Left forelimb (tissue), 1 donor: ENCODE measurements at regions not wholly inside any gene's neighbourhood (a gene's known extent, or its start where the extent isn't known, plus 50 kb on each side); places are given as distances from the start of the nearest gene placed in this dataset.

Experiments
- DNase-seq: peaks from one replicate; pipeline ENCODE4 v3.0.0-alpha.2; 2018; ENCODE audit warnings: low spot score

DNA sequence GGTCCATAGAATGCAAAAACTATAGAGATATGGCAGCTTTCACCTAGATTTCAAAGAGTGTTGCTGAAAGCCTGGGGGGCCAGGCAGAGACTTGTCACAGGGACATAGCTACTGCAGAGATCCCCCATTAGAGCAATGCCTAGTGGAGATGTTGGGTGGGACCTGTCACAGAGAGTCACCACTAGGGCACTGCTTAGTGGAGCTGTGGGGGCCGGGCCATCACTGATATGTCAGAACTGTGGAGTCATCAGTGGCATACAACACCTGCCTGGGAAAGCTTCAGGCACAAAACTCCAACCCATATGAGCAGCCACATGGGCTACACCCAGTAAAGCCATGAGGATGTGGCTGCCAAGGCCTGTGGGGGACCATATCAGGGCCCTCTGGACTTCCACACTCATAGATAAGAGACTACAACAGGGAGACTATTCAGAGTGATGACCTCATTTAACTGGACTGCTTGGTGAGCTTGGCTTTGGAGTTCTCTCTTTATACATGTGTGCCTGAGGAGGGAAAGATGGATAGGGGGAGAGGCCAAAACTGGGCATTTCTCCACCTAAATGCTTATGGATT, 176.3 kb downstream of the ZNF621 start:
- no peak for DNase-seq

DNA sequence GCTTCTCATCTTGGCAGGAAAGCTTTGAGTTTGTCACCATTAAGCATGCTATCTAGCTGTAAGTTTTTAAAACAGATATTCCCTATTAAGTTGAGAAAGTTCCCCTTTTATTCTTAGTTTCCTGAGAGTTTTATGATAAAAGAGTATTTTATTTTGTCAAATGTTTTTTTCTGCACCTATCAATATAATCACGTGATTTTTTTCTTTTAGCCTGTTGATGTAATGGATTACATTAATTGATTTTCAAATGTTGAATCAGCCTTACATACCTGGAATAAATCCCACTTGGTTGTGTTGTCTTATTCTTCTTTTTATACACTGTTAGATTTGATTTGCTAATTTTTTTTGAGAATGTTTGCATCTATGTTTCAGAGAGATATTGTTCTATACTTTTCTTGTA, 179.5 kb downstream of the ZNF621 start:
- no peak for DNase-seq

DNA sequence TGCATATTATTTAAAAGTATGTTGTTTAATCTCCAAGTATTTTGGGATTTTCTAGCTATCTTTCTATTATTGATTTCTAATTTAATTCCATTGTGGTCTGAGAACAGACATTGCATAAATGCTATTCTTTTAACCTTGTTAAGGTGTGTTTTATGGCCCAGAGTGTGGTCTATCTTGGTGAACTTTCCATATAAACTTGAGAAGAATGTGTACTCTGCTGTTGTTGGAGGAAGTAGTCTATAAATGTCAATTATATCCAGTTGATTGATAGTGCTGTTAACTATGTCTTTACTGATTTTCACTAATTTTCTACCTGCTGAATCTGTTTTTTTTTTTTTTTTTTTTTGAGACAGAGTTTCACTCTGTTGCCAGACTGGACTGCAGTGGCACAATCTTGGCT, 180.9 kb downstream of the ZNF621 start:
- DNase-seq = no peak

DNA sequence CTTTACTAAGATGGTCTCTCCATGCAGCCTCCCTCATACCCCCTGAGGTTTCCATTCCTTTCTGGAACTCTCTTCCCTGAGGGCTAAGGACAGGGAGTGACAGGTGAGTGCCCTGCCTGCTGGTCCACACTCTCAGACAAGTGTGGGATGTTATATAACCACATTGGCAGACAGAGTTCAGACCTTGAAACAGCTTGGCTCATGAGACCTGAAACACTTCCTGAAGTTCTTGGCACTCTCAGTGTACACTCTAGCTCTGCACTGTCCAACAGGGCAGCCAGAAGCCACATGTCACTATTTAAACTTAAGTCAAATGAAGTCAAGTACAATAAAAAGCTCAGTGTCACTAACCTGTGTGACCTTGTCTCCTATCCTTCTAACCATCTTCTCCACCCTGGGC, 188.5 kb downstream of the ZNF621 start:
- DNase-seq = no peak

DNA sequence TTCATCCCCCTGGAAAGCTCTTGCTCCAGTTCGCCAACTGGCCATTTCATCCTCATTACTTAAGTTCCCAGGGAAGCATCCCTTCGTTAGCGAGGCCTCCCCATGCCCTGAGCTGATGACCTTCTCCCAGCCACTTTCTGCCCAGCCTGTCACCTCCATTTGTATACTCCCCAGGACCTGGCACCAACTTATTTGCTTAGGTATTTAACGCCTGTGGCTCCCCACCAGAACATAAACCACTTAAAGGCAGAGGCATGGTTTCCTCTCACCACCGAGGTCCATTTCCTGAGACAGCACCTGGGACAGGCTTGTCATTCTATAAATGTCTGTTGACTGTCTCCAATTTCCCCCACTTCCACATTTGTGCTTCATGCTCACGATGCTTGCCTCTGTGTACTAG, 189.0 kb downstream of the ZNF621 start:
- no peak for DNase-seq

DNA sequence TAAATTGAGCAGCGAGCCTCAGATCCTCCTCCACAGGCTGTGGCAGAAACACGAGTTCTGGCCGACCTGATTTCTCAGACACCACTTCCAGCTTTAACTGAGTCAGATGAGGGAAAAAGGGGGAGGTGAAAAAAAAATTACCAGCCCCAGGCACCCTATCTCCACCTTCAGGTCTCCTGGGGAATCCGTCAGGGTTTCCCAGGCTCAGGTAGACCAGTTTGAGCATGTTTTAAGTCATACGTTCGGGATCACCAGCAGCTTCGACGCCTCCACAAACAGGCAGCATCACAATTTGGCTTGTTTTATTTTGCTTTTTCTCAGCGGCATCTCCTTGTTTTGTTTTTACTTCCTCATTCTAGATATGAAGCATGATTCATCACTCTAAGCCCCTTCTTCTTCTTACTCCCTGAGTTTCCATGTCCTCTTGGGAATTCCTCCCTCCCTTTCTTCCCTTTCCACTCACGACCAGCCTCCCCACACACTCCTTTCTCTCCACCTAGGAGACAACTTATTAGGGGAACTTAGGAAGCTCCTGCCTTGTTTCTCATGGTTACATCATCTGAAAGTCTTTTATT, 190.1 kb downstream of the ZNF621 start:
- no peak for DNase-seq

DNA sequence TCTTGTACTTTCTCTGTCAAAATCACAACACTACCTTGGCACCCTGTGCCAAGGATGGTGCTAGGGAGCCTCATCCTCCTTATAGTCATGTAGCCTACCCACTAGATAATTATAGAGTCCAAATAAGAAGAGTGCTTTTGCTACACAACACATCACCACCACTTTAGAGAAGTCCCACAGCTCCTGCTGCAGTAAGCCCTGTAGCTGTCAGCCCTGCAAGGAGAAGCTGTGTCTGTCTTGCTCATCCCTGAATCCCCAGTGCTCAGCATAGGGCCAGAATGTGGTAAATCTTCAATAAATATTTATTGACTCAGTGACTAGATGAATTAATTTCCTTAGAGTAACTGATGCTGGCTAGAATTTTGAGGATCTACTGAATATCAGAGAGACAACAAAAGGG, 190.8 kb downstream of the ZNF621 start:
- no peak for DNase-seq

DNA sequence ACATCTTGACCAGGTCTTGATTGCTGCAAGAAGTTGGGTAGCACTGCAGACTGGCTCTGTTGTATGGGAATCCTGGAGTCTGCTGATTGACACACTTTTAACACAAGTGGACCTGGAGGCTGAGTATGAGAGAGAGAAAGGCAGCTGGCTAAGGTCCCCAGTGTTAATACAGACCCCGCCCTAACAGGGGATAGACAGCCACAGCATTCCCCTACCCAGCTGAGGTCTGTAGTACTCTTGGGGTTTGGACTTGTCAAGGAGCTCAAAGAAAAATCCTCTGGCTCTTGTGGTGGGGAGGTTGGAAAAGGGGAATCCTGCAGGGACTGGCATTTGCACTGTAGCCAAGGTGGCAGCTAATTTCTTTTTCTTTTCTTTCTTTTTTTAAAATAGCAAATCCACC, 192.7 kb downstream of the ZNF621 start:
- DNase-seq = no peak

DNA sequence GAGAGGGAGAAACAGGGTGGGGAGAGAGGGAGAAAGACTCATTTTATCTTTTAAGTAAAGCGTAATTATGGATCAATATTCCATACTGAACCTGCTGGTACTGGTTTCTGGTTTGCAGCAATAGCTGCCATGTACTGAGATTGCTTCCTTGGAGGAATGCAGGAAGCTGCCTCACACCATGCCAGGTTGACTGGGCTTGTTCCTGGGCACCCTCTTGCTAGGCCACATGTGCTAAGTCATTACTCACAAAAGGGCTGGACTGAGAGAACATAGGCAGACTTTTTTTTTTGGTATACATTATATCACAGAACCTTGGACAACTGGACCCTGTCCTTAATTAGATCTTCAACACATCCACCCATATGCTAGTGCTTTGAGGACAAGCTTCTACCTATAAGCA, 193.4 kb downstream of the ZNF621 start:
- no peak for DNase-seq

DNA sequence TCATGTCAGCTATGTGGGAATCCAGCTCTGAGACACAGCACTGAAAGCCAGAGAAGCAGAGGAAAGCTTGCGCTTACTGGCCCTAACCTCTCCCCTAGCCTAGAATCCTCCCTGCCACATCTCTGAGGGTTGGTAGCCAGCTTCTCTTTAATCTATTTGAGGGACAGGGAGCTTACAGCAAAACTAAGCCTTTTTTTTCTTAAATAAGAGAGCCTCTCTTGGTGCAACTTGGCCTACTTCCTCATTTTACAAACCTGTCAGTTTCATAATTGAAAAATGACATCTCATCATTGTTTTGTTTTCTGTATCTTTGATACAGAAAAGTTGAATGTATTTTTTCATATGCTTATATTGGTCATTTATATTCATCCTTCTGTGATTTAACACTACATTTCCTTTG, 193.9 kb downstream of the ZNF621 start:
- no peak for DNase-seq

DNA sequence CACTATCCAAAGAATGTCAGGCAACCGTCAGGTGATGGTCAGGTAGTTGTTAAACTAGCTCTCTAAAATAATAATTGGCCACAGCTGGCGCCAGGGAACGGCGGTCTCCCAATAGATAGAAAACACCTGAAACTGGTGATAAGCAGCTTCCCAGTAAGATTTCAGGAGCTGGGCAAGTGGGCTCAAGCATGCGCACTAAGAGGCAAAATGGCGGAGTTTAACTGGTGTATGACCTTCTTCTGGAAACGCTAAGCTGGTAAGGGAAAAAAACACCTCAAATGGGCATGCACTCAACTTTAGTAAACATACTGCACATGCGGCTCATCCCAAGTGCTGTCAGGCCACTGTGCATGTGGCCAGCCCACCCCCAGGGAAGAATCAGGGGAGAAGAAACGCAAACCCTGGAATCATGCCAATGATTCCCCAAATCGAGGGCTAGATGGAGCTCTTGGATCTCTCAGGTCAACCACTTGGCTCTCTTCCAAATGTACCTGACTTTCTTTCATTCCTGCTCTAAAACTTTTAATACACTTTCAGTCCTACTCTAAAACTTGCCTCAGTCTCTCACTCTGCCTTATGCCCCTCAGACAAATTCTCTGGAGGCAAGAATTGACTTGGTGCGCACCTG, 195.0 kb downstream of the ZNF621 start:
- DNase-seq = no peak

DNA sequence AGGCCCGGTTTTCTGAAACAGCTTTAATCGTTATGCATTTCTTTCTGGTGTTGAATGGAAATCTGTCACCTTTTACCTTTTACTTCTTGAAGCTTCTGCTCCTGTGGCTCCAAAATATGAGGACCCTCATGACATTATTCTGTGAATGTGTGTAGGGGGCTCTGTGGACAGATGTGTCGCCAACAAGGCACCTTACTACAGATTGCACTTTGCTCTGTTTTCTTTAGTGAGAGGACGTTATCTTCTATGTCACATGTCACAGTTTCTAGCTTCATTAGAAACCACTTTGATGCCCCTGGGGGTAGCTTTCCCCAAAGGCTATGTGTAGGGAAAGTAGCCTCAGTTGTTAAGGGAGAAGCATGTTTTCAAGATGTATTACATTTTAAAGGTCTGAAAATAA, 195.6 kb downstream of the ZNF621 start:
- DNase-seq = no peak

DNA sequence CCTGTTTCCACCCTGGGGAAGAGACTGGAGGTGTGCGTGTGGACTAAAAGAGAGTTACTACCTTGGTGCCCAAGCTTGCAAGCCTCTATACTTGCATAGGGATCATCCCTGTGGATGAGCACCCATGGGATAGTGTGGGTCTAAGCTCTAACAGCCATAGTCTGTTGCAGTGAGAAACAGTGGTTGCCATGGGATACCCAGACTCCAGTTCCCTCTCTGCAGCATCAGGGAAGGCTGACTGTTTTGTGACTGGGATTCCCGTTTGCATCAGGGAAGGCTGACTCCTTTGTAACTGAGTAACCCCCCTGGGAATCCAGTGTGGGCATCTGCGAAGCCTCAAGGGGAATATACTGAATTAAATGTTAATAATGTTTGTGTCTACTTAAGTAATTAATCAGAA, 196.1 kb downstream of the ZNF621 start:
- no peak for DNase-seq

DNA sequence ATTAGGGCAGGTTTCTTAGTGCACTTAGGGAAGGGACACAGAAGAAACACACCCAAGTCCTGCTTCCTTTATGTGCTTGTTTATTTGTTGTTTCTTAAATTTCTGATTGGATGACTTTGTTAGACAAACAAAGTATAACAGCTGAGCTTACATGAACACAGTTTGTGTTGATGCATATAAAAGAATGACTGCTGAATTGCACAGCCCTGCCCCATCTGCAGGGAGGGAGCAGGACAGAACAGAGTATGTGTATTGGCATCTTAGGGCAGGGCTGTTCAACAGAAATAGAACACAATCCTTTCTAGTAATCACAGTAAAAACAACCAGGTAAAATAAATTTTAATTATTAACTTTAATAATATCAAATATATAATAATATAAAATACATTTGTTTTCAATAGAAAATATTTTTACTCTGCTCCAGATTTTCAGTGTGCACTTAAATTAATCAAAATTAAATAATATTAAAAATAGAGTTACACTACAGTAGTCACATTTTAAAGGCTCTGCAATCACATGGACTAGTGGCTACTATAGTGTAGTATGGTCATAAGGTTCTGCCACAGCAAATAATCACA, 198.4 kb downstream of the ZNF621 start:
- DNase-seq = no peak

DNA sequence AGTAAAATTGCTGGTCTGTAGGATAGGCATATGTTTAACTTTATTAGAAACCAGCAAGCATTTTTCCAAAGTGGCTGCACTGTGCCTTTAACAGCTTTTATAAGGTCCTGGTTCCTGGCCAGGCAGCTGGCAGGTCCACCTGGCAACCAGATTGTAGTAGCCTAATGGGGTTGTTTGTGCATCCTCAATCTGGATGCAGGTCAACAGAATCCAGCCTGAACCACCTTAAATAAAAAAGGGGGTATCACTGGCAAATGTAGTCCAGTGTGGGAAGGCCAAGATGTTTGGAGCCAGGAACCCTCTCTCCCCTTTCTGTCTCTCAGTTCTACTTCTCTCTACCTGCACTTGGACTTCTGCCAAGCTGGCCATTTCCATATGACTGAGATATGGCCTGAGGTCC, 200.3 kb downstream of the ZNF621 start:
- no peak for DNase-seq

DNA sequence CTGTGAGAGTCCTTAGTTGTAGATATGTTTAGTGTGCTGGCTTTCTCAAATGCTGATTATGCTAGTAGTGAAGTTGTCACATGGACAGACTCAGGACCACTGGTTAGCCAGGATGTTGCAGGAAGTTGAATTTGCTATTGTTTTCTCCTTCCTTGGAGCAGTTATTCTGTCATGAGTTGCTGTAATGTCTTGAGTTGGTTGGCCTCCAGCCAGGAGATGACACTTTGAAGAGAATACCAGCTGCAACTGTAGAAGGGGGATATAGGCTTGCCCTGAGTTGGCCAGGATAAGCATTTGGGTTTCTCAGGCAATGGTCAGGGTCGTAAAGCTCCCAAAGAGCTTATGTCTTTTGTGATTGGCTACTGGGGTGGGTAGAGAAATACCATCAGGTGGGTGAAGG, 206.7 kb downstream of the ZNF621 start:
- DNase-seq = no peak

DNA sequence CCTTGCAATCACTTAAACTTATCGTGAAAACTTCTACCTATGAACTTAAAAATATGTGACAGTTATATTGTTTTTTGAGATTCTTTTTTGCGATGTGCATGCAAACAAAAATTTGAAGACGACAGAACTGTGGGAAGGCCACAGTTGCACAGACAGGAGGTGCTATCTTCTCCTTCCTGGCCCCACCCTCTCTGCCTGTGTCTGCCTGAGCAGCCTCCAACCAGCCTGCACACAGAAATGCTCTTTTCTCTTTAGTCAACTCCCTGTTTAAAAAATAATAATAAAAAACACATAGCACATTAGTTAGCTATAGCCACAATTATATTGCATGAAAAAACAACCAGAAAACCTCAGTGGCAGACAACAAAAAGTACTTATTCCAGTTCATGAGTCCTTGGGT, 212.2 kb downstream of the ZNF621 start:
- DNase-seq = no peak

DNA sequence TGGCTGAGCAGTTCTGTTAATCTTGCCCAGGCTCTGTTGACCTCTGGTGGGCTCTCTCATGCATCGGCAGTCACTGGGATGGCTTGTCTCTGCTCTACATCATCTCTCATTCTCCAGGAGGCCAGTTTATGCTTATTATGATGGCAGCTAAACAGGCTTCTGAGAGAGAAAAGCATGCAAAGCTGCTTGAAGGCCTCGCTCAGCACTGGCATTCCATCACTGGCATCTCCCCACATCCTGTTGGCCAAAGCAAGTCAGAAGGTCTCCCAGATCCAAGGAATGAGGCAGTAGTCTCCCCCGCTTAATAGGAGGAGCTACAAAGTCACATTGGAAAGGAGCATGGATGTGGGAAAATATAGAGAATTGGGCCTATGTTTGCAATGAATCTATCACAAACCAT, 212.6 kb downstream of the ZNF621 start:
- DNase-seq = no peak

DNA sequence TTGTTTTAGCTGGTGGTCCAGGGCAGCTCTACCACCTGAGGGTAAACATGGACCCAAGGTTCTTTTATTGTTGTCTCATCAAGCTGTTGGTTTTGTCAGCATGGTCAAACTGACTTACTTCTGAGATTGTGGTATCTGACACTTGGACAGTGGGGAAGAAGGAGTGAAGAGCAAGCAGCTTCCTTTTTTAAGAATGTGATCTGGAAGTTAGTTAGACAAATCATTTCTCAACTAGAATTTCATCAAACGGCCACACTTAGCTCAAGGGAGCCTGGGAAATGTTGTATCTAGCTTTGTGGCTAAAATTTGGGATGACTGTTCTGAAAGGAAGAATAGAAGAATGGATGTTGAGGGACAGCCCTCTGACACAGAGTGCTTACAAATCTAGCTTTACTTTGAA, 215.2 kb downstream of the ZNF621 start:
- no peak for DNase-seq

DNA sequence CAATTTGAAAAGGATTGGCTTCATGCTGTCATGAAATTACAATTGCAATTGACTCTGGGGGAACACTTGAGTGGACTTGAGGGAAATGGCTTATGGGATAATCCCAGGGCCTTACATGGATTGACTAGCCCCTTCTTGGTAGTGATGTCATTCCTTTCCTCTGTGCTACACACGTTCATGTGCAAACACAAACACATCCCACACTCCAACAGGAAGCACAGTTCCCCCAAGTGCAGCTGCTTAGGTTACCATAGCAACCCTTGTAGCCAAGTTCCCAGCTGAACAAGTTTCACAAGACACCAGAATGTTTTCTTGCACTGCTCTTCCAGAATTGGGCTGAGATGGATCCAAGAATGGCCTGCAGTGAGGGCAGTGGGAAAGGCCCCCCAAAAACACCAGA, 217.0 kb downstream of the ZNF621 start:
- DNase-seq = no peak

DNA sequence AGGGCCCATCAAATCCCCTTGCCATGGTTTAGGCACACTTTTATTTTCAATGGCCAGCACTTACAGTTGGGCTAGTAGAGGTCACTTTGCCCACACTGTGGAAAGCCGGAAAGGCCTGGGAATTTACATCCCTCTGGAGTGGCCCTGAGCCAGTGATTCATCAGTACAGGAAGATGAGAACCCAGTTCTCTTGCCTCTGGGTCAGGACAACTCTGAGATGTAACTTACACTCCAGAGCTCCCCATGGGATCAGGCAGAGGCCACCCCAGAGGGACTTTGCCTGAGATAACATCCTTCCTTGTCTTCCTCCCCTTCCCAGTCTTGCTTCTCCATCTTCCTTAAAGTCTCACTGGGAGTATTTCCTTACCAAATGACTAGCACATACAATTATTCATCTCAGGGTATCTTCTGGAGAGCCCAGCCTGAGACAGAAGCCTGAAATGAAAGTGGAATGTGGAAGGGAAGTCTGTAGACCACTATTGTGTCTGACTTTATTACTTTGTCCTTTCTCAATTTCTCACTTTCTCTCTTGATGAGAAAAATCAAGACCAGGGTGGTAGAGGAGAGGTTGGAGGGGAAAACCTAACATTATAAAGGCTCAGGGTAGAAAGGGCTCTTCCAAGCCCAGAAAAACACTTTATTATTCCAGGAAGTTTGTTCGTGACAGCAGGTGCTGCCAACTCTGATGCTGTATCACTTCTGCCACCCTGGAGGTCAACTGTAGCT, 220.8 kb downstream of the ZNF621 start:
- DNase-seq = no peak

DNA sequence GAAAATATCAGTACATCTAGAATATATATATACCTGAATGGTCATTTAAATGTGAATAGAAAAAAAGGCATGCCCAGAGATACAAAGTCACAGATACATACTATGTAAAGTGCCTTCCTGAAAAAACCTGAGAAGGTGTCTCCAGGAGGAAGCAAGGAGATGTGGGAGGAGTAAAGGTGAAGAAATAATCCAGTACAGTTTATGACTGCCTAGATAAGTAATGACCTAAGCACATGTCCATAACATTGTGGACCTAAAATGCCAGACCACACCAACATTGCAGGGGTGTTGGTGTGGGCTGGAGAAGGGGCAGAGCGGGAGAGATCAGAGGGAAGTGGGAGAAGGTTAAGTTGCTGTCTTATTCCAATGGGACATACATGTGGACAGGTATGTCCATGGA, 226.9 kb downstream of the ZNF621 start:
- no peak for DNase-seq

DNA sequence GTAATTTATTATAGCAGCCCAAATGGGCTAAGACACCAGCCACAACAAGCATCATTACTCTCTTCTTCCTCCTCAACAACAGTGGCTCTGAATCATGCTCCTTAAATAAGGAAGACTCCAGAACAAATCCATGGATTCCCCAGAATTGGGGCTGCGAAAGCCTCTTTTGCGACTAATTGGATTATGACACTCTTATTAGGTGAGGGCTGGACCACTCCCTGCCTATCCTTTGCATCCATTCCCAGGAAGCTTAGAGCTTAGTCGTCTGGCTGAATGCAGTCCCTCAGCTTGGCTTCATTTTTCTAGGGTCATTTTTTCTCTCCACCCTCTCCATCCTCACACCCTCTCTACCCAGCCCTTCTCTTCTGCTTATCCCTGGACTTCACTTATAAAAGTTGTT, 227.7 kb downstream of the ZNF621 start:
- no peak for DNase-seq
